Heart right ventricle (tissue), 16 donors: ENCODE measurements at regions not wholly inside any gene's neighbourhood (a gene's known extent, or its start where the extent isn't known, plus 50 kb on each side); places are given as distances from the start of the nearest gene placed in this dataset.
A peak's percentile ranks its signal among the peaks of the same experiment; 100 is the strongest.

Experiments
- ATAC-seq, 8 donors: fragments of 200-7000 bp; cut with Tn5 transposase; one replicate each; pipeline ENCODE4 v1.9.1; 2020; ENCODE audit warnings: mild to moderate bottlenecking in 8 of 8, moderate library complexity in 8 of 8, moderate number of reproducible peaks in 1 of 8
- DNase-seq, 2 donors: peaks; one replicate each; pipeline ENCODE4 v3.0.0-alpha.2; 2020
- H3K27ac ChIP-seq, 10 donors: fragments of 200-600 bp; sonication (generic) in 2 of 10; one replicate each; pipeline versions ENCODE4 v1.5.0 to v1.8.0; 2020 to 2022; ENCODE audit warnings: mild to moderate bottlenecking in 3 of 10
- H3K27me3 ChIP-seq, 7 donors: fragments of 200-600 bp; one replicate each; pipeline ENCODE4 v1.8.0; 2021 to 2022; ENCODE audit warnings: mild to moderate bottlenecking in 2 of 7
- H3K36me3 ChIP-seq, 9 donors: fragments of 200-600 bp; sonication (generic) in 1 of 9; one replicate each; pipeline versions ENCODE4 v1.5.0 to v1.8.0; 2020 to 2022; ENCODE audit warnings: mild to moderate bottlenecking in 2 of 9
- H3K4me1 ChIP-seq, 9 donors: fragments of 200-600 bp; sonication (generic) in 1 of 9; one replicate each; pipeline versions ENCODE4 v1.5.0 to v1.8.0; 2020 to 2022; ENCODE audit warnings: mild to moderate bottlenecking in 4 of 9
- H3K4me3 ChIP-seq, 10 donors: fragments of 200-600 bp; sonication (generic) in 2 of 10; one replicate each; pipeline versions ENCODE4 v1.5.0 to v1.8.0; 2020 to 2022; ENCODE audit warnings: mild to moderate bottlenecking in 7 of 10, moderate library complexity in 2 of 10
- H3K9me3 ChIP-seq, 11 donors: fragments of 200-600 bp in 10 of 11; sonication (generic) in 2 of 11; one replicate each; pipeline versions ENCODE4 v1.5.0 to v1.8.0; 2013 to 2022; ENCODE audit warnings: mild to moderate bottlenecking in 2 of 11, control low read depth in 1 of 11, moderate library complexity in 1 of 11
- WGBS, 2 donors: extraction: QIAGEN DNeasy Blood & Tissue Kit; methylation state at CpG; one replicate each; pipeline ENCODE4 v1.1.7; 2013; ENCODE audit warnings: inconsistent platforms in 1 of 2; 5-methylcytosine and 5-hydroxymethylcytosine counted together
- intact Hi-C, 10 donors: fragments of 100-400 bp; cut with DNase I; formaldehyde crosslinking; loops; one replicate each; pipeline versions ENCODE4 v1.11.1 to v1.14.2; 2022
- TF ChIP-seq, protein P1 (sequence below), 9 donors: fragments of 200-600 bp; sonication (generic) in 2 of 9; IDR thresholded peaks; one replicate each; pipeline versions ENCODE4 v1.5.0 to v1.8.0; 2021 to 2022; ENCODE audit warnings: antibody characterized with exemption in 9 of 9, mild to moderate bottlenecking in 5 of 9, moderate library complexity in 1 of 9
- donor health status: Arrhythmogenic right ventricular cardiomyopathy.
- donor health status: ischemic (EF 13 %, LVEDD 7.1; RV severe dilation, severe dysfunction).
- donor health status: healthy with polysubstance abuse.
- donor health status: DM: no; HTN: yes; CAD: no.
- donor health status: DM: no; HTN: no; CAD: no.
- donor health status: ischemic (EF 25% LVEDD 6.9; RV normal size, moderate dysfunction).
- donor health status: ischemic (EF 25% LVEDD 5.7; RV mildly dilated, moderate dysfunction).
- donor health status: healthy.
- donor health status: DM: yes; HTN: yes; CAD: no.
- donor health status: Ischemic cardiomyopathy.
- donor health status: ischemic (EF 35%, LVEDD 5.7; RV mildly dilated, moderate dysfunction).
- donor health status: nonischemic (EF 11% LVEDD 7.7; RV severe dilation, severe dysfunction).
- donor health status: DM: yes; HTN: yes; CAD: no.
- donor health status: PGD.
- donor health status: ischemic (EF 29% LVEDD 5.4; RV normal size, mild dysfunction).
- donor health status: nonischemic (EF 23%, LVEDD 6.1; RV moderate dilation, normal function).

DNA sequence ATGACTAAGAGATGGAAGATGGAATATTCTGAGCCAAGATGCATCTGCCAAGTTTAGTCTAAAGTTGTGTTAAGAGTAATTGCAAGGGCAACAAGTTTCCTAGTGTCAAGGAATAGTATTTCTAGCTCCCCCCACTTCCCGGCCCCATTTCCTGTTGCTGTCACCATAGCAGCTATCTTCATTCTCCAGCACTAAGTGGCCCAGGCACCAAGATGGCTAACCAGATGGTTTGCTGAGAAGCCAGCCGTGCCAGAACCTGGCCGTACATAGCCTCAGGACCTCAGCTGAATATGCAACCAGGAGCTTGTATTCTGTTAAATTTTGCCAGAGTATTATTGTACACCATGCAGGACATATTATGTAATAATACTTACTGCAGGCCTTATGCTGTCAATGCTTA, 108.8 kb upstream of the UMPS start:
- intact Hi-C loops: loop anchor here in 2 of 10 donors (2.0 to 10.0 kb wide), 2 partner anchors 49 to 63 kb away; no protein-coding TSS in a partner anchor
- ATAC-seq (peak in 5 of 8 donors; percentile 14 to 50 (median 43)), DNase-seq (no peak)
- no peak overlapping the region for H3K4me3 ChIP-seq
- TF ChIP-seq, protein P1, sequence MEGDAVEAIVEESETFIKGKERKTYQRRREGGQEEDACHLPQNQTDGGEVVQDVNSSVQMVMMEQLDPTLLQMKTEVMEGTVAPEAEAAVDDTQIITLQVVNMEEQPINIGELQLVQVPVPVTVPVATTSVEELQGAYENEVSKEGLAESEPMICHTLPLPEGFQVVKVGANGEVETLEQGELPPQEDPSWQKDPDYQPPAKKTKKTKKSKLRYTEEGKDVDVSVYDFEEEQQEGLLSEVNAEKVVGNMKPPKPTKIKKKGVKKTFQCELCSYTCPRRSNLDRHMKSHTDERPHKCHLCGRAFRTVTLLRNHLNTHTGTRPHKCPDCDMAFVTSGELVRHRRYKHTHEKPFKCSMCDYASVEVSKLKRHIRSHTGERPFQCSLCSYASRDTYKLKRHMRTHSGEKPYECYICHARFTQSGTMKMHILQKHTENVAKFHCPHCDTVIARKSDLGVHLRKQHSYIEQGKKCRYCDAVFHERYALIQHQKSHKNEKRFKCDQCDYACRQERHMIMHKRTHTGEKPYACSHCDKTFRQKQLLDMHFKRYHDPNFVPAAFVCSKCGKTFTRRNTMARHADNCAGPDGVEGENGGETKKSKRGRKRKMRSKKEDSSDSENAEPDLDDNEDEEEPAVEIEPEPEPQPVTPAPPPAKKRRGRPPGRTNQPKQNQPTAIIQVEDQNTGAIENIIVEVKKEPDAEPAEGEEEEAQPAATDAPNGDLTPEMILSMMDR (IDR thresholded peaks at IDR 0.05): no peak
- WGBS, 2 donors: 27 to 38% methylated on average over 3 of the region's 3 CpGs
- no peaks in the 10 kb centered on the region for H3K9me3 ChIP-seq
- H3K27ac ChIP-seq: peak overlapping the region in 7 of 10 donors; percentile 58 to 82 (median 70)
- H3K4me1 ChIP-seq: peaks cover 0 to 38% (median 25%) of the 10 kb centered on the region in 9 donors
- H3K27me3 ChIP-seq: no peaks in the 10 kb centered on the region
- H3K36me3 ChIP-seq: no peaks in the 10 kb centered on the region

DNA sequence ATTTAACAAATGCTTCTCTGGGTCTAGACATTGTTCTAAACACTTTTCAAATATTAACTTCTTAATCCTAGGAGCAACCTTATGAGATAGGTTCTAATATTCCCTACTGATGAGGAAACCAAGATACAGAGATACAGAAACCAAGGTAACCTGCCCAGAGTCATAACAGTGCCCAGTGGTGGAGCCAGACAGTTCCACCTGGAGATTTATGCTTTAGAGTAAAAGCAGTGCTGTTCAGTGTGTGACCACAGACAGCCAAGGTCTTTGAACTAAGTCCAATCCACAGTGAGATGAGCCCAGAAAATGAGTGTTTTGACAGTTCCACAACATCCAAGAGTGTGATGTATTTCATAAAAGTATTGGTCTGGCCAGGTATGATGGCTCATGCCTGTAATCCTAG, 105.2 kb upstream of the UMPS start:
- Histone ChIP-seq H3K9me3 (no peaks in the 10 kb centered on the region), H3K27me3 (no peaks in the 10 kb centered on the region), H3K4me3 (no peak overlapping the region), H3K36me3 (no peaks in the 10 kb centered on the region), H3K27ac (no peak overlapping the region), H3K4me1 (peaks cover 0 to 32% (median 23%) of the 10 kb centered on the region in 9 donors)
- ATAC-seq: no peak
- intact Hi-C loops: loop anchor here in 1 of 10 donors (10.0 kb wide), 1 partner anchor 60 kb away; no protein-coding TSS in a partner anchor
- TF ChIP-seq, protein P1 (IDR thresholded peaks at IDR 0.05): no peak
- DNase-seq: no peak

DNA sequence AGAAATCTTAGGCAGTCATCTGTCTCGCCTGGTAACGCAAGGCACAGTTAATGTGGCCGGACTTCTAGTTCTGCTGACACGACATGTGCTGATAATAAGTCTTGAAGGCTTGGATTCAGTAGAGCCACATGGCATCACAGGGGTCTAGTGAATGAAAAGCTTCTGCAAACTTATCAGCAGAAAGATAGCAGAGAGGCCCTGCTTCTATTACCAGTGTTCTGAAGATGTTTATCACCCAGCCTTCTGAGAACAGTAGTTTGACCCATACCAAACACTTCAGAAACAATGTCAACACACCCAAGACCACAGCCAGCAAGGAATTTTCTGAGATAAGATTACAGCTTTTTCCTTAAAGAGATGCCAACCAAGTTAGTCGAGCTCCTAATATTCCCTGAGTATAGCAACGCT, 102.7 kb upstream of the UMPS start:
- peaks cover 0 to 22% (median 5%) of the 10 kb centered on the region in 9 donors for H3K4me1 ChIP-seq
- peak overlapping the region in 2 of 10 donors; percentile 7 to 33 for H3K27ac ChIP-seq
- no peaks in the 10 kb centered on the region for H3K27me3 ChIP-seq
- no peaks in the 10 kb centered on the region for H3K9me3 ChIP-seq
- ATAC-seq (peak in 5 of 8 donors; percentile 22 to 70 (median 26)), DNase-seq (no peak)
- TF ChIP-seq, protein P1 (IDR thresholded peaks at IDR 0.05): no peak
- peaks cover 0 to 10% (median 0%) of the 10 kb centered on the region in 9 donors for H3K36me3 ChIP-seq
- 35 to 45% methylated on average over 6 of the region's 6 CpGs for WGBS, 2 donors
- intact Hi-C loops: loop anchor here in 1 of 10 donors (10.0 kb wide), 1 partner anchor 57 kb away; no protein-coding TSS in a partner anchor
- H3K4me3 ChIP-seq: no peak overlapping the region

DNA sequence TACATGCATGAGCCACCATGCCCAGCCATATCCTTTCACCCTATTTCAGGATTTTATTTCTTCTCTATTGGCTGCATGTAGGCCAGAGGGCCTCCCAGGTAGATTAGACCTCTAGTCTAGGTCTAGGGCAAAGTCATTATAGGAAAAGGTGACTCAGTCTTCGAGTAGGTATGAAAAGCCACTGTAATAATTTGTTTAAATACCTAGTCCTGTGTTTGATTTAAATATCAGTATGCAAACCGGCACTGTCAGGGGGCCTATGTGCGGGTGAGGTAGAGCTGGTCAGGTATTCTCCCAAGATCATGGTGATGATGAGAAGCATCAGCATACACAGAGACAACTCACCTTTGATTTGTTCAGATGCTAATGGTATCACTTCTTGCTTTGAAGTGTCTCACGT, 101.4 kb upstream of the UMPS start:
- no peak for ATAC-seq
- no peak for DNase-seq
- Histone ChIP-seq H3K4me3 (no peak overlapping the region), H3K27me3 (no peaks in the 10 kb centered on the region), H3K9me3 (no peaks in the 10 kb centered on the region), H3K4me1 (peaks cover 0 to 22% (median 5%) of the 10 kb centered on the region in 9 donors), H3K36me3 (peaks cover 0 to 23% (median 0%) of the 10 kb centered on the region in 9 donors), H3K27ac (no peak overlapping the region)
- intact Hi-C loops: loop anchor here in 1 of 10 donors (10.0 kb wide), 1 partner anchor 56 kb away; no protein-coding TSS in a partner anchor
- TF ChIP-seq, protein P1 (IDR thresholded peaks at IDR 0.05): no peak
- WGBS, 2 donors: 65 to 89% methylated on average over 4 of the region's 4 CpGs
